ENCODE measurements at regions not wholly inside any gene's neighbourhood (a gene's known extent, or its start where the extent isn't known, plus 50 kb on each side); places are given as distances from the start of the nearest gene placed in this dataset.

DNA sequence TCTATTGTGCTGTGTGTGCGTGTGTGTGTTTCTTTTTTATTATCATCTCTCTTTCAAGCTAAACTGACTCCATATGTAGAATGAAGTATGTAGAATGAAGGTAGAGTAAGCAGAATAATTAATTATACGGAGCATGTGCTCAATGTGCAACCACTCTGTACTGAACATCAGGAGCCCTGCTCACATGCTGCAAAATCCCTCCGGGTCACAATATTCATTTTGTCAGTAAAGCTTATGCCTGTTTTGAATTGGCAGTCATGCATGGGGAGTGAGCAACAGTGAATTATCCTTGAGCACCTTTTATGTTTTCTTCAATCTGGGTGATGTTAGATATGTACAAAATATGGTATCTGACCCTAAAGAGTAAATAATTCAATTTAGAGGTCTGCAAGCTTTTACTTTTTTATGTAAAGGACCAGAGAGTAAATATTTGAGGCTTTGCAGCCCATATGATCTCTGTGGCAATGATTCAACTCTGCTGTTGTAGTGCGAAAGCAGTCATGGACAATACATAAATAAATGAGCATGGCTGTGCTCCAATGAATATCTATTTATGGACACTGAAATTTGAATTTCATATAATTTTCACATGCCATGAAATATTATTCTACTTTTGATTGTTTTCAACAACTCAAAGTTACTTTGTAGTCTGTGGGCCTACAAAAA is 199.9 kb downstream of the VGLL3 start:
- Histone ChIP-seq H4K20me1 (ENCODE audit: insufficient read depth) (no peaks in the 10 kb centered on the region), H3K9me3 (ENCODE audit: insufficient read depth, low read depth) (no peaks in the 10 kb centered on the region), H3K79me2 (ENCODE audit: low read depth) (no peaks in the 10 kb centered on the region), H3K27ac (no peak overlapping the region), H3K4me3 (no peak overlapping the region), H3K4me2 (no peak overlapping the region), H3K36me3 (ENCODE audit: low read depth) (no peaks in the 10 kb centered on the region), H3F3A (ENCODE audit: insufficient read depth, low read depth) (no peaks in the 10 kb centered on the region), H3K9me2 (ENCODE audit: insufficient read depth) (no peaks in the 10 kb centered on the region), H3K27me3 (ENCODE audit: insufficient read depth, low read depth) (no peaks in the 10 kb centered on the region), H3K4me1 (replicated peaks; ENCODE audit: insufficient read depth) (peaks cover 22% of the 10 kb centered on the region), H2AFZ (no peak overlapping the region)
- intact Hi-C loops (cut with micrococcal nuclease; ENCODE audit: unreplicated experiment): no loop called here
- no peak for DNase-seq
- BruUV-seq (replicated peaks): no TSS peak
- ChIA-PET POLR2A (ENCODE audit: unreplicated experiment) (no interaction called here), CTCF (no interaction called here)
- TF ChIP-seq, protein P1, sequence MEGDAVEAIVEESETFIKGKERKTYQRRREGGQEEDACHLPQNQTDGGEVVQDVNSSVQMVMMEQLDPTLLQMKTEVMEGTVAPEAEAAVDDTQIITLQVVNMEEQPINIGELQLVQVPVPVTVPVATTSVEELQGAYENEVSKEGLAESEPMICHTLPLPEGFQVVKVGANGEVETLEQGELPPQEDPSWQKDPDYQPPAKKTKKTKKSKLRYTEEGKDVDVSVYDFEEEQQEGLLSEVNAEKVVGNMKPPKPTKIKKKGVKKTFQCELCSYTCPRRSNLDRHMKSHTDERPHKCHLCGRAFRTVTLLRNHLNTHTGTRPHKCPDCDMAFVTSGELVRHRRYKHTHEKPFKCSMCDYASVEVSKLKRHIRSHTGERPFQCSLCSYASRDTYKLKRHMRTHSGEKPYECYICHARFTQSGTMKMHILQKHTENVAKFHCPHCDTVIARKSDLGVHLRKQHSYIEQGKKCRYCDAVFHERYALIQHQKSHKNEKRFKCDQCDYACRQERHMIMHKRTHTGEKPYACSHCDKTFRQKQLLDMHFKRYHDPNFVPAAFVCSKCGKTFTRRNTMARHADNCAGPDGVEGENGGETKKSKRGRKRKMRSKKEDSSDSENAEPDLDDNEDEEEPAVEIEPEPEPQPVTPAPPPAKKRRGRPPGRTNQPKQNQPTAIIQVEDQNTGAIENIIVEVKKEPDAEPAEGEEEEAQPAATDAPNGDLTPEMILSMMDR (conservative IDR thresholded peaks at IDR 0.05): no peak
- TF ChIP-seq EZH2 (IDR thresholded peaks at IDR 0.05; ENCODE audit: low read depth): no peak

DNA sequence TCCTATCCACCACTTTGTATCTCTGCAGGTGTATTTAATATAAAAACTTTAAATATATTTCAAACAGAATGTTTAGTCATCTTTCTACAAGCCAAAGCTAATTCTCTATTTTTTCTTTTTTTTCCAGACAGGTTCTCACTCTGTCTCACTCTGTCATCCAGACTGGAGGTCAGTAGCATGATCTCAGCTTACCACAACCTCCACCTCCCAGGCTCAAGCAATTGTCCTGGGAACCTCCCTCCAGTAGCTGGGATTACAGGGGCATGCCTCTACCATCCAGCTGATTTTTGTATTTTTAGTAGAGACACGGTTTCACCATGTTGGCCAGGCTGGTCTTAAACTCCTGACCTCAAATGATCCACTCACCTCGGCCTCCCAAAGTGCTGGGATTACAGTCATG is 202.6 kb downstream of the VGLL3 start:
- no peak overlapping the region for H3K27ac ChIP-seq
- TF ChIP-seq EZH2 (IDR thresholded peaks at IDR 0.05; ENCODE audit: low read depth): no peak
- TF ChIP-seq, protein P1 (conservative IDR thresholded peaks at IDR 0.05): no peak
- DNase-seq: no peak
- peaks cover 11% of the 10 kb centered on the region for H3K4me1 ChIP-seq (replicated peaks; ENCODE audit: insufficient read depth)
- no peaks in the 10 kb centered on the region for H3K79me2 ChIP-seq (ENCODE audit: low read depth)
- no peaks in the 10 kb centered on the region for H3K36me3 ChIP-seq (ENCODE audit: low read depth)
- no TSS peak for BruUV-seq (replicated peaks)
- H2AFZ ChIP-seq: no peak overlapping the region
- H4K20me1 ChIP-seq (ENCODE audit: insufficient read depth): no peaks in the 10 kb centered on the region
- no peaks in the 10 kb centered on the region for H3K27me3 ChIP-seq (ENCODE audit: insufficient read depth, low read depth)
- ChIA-PET CTCF (no interaction called here), POLR2A (ENCODE audit: unreplicated experiment) (no interaction called here)
- intact Hi-C loops (cut with micrococcal nuclease; ENCODE audit: unreplicated experiment): loop anchor here (5.0 to 10.0 kb wide), 3 partner anchors 214 to 546 kb away; no protein-coding TSS in a partner anchor
- H3K9me3 ChIP-seq (ENCODE audit: insufficient read depth, low read depth): no peaks in the 10 kb centered on the region
- no peaks in the 10 kb centered on the region for H3K9me2 ChIP-seq (ENCODE audit: insufficient read depth)
- H3F3A ChIP-seq (ENCODE audit: insufficient read depth, low read depth): no peaks in the 10 kb centered on the region
- H3K4me2 ChIP-seq: no peak overlapping the region
- no peak overlapping the region for H3K4me3 ChIP-seq

DNA sequence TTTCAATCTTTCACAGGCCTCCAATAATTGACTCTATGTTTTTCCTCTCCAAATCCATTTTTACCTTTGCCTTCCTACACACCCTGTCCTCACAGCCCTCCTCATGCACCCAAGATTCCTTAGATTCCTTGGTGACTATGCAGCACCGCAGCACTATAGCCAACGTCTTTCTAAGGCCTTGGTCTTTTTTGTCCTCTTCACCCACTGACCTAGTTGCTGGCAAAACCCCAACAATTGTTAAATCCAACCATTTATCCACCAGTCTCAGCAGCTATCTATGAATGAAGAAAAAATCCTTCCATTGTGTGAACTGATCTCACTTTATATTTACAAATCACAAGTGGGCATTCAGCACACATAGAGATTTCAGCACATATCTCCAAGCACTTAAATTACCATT is 203.9 kb downstream of the VGLL3 start:
- Histone ChIP-seq H3K27me3 (ENCODE audit: insufficient read depth, low read depth) (no peaks in the 10 kb centered on the region), H4K20me1 (ENCODE audit: insufficient read depth) (no peaks in the 10 kb centered on the region), H3K4me3 (no peak overlapping the region), H3K4me1 (replicated peaks; ENCODE audit: insufficient read depth) (0 out of 2 replicates have a peak, but pooled peaks cover 9% of the 10 kb centered on the region), H3K27ac (peak overlapping the region; percentile 25; the same call in 1 of the 2 replicates), H2AFZ (peak overlapping the region; percentile 0; the same call in 1 of the 2 replicates), H3K4me2 (0 out of 2 replicates have a peak overlapping the region, but pooled peaks have one; percentile 16), H3F3A (ENCODE audit: insufficient read depth, low read depth) (no peaks in the 10 kb centered on the region), H3K79me2 (ENCODE audit: low read depth) (no peaks in the 10 kb centered on the region), H3K9me3 (ENCODE audit: insufficient read depth, low read depth) (no peaks in the 10 kb centered on the region), H3K36me3 (ENCODE audit: low read depth) (no peaks in the 10 kb centered on the region), H3K9me2 (ENCODE audit: insufficient read depth) (no peaks in the 10 kb centered on the region)
- TF ChIP-seq, protein P1 (conservative IDR thresholded peaks at IDR 0.05): no peak
- TF ChIP-seq EZH2 (IDR thresholded peaks at IDR 0.05; ENCODE audit: low read depth): no peak
- intact Hi-C loops (cut with micrococcal nuclease; ENCODE audit: unreplicated experiment): loop anchor here (1.0 to 10.0 kb wide), 5 partner anchors 168 to 548 kb away; no protein-coding TSS in a partner anchor
- peak; percentile 67 to 76 for DNase-seq
- ChIA-PET POLR2A (ENCODE audit: unreplicated experiment) (interaction anchor here (0.5 kb wide), 1 partner anchor 205 kb away, joined by 7 read pairs; no protein-coding TSS in a partner anchor), CTCF (no interaction called here)
- BruUV-seq (replicated peaks): no TSS peak
